ENCODE measurements at regions not wholly inside any gene's neighbourhood (a gene's known extent, or its start where the extent isn't known, plus 50 kb on each side); places are given as distances from the start of the nearest gene placed in this dataset.

GRCh38 chr2:136290326-136290725, 172.4 kb upstream of the CXCR4 start:
- TF ChIP-seq CTCF (IDR thresholded peaks at IDR 0.05) = no peak
- TF ChIP-seq, protein P1, sequence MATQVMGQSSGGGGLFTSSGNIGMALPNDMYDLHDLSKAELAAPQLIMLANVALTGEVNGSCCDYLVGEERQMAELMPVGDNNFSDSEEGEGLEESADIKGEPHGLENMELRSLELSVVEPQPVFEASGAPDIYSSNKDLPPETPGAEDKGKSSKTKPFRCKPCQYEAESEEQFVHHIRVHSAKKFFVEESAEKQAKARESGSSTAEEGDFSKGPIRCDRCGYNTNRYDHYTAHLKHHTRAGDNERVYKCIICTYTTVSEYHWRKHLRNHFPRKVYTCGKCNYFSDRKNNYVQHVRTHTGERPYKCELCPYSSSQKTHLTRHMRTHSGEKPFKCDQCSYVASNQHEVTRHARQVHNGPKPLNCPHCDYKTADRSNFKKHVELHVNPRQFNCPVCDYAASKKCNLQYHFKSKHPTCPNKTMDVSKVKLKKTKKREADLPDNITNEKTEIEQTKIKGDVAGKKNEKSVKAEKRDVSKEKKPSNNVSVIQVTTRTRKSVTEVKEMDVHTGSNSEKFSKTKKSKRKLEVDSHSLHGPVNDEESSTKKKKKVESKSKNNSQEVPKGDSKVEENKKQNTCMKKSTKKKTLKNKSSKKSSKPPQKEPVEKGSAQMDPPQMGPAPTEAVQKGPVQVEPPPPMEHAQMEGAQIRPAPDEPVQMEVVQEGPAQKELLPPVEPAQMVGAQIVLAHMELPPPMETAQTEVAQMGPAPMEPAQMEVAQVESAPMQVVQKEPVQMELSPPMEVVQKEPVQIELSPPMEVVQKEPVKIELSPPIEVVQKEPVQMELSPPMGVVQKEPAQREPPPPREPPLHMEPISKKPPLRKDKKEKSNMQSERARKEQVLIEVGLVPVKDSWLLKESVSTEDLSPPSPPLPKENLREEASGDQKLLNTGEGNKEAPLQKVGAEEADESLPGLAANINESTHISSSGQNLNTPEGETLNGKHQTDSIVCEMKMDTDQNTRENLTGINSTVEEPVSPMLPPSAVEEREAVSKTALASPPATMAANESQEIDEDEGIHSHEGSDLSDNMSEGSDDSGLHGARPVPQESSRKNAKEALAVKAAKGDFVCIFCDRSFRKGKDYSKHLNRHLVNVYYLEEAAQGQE (IDR thresholded peaks at IDR 0.05; ENCODE audit: insufficient read depth in 1 of 2, low read depth in 2 of 2, low read length in 1 of 2) = no peak
